Rectal smooth muscle tissue (tissue), 1 donor: ENCODE measurements at regions not wholly inside any gene's neighbourhood (a gene's known extent, or its start where the extent isn't known, plus 50 kb on each side); places are given as distances from the start of the nearest gene placed in this dataset.
"Not testable (repeated sequence)": the region's sequence is repeated elsewhere in the genome, so short reads cannot be mapped to it uniquely, and the experiment has no call there.

ENCODE experiments used
- H3K27ac ChIP-seq: one replicate; pipeline ENCODE4 v1.7.0; 2013; ENCODE audit warnings: low read depth, low read length, inconsistent platforms
- H3K27me3 ChIP-seq: one replicate; pipeline ENCODE4 v1.7.0; 2013; ENCODE audit warnings: low read length; ENCODE audit not compliant: control insufficient read depth, insufficient read depth
- H3K36me3 ChIP-seq: one replicate; pipeline ENCODE4 v1.7.0; 2013; ENCODE audit warnings: low read length; ENCODE audit not compliant: control insufficient read depth, insufficient read depth
- H3K4me1 ChIP-seq: one replicate; pipeline ENCODE4 v1.7.0; 2013; ENCODE audit warnings: low read length; ENCODE audit not compliant: control insufficient read depth, insufficient read depth
- H3K4me3 ChIP-seq: one replicate; pipeline ENCODE4 v1.7.0; 2013; ENCODE audit warnings: low read length
- H3K9ac ChIP-seq: one replicate; pipeline ENCODE4 v1.7.0; 2013; ENCODE audit warnings: low read length

GRCh38 chr5:1736065-1736464 is 63.6 kb downstream of the MRPL36 start:
- Histone ChIP-seq H3K9ac (no peak overlapping the region), H3K36me3 (no peaks in the 10 kb centered on the region), H3K4me1 (no peaks in the 10 kb centered on the region), H3K4me3 (no peak overlapping the region), H3K27me3 (no peaks in the 10 kb centered on the region), H3K27ac (no peak overlapping the region)

- Histone ChIP-seq H3K27ac (no peak overlapping the region), H3K4me1 (no peaks in the 10 kb centered on the region), H3K36me3 (no peaks in the 10 kb centered on the region), H3K27me3 (no peaks in the 10 kb centered on the region), H3K9ac (no peak overlapping the region), H3K4me3 (no peak overlapping the region)
Observed at GRCh38 chr5:1735320-1735970, 64.2 kb downstream of the MRPL36 start.

GRCh38 chr5:1734908-1735289 is 64.7 kb downstream of the MRPL36 start:
- H3K27ac ChIP-seq: no peak overlapping the region
- no peaks in the 10 kb centered on the region for H3K27me3 ChIP-seq
- H3K4me3 ChIP-seq: no peak overlapping the region

GRCh38 chr5:1734271-1734907 is 65.2 kb downstream of the MRPL36 start:
- H3K4me1 ChIP-seq: no peaks in the 10 kb centered on the region
- no peak overlapping the region for H3K4me3 ChIP-seq
- no peak overlapping the region for H3K27ac ChIP-seq
- H3K9ac ChIP-seq: no peak overlapping the region
- no peaks in the 10 kb centered on the region for H3K36me3 ChIP-seq
- H3K27me3 ChIP-seq: no peaks in the 10 kb centered on the region

More at GRCh38 chr5:1734908-1735289, 64.7 kb downstream of the MRPL36 start:
- Histone ChIP-seq H3K9ac (no peak overlapping the region), H3K36me3 (no peaks in the 10 kb centered on the region), H3K4me1 (no peaks in the 10 kb centered on the region)

- Histone ChIP-seq H3K36me3 (no peaks in the 10 kb centered on the region), H3K27ac (no peak overlapping the region), H3K9ac (no peak overlapping the region), H3K4me3 (no peak overlapping the region), H3K4me1 (no peaks in the 10 kb centered on the region), H3K27me3 (no peaks in the 10 kb centered on the region)
Observed at GRCh38 chr5:1733369-1733768, 66.3 kb downstream of the MRPL36 start.

GRCh38 chr5:1732945-1733344 is 66.7 kb downstream of the MRPL36 start:
- Histone ChIP-seq H3K36me3 (no peaks in the 10 kb centered on the region), H3K27me3 (no peaks in the 10 kb centered on the region), H3K9ac (no peak overlapping the region), H3K4me1 (no peaks in the 10 kb centered on the region), H3K27ac (no peak overlapping the region), H3K4me3 (no peak overlapping the region)

- no peak overlapping the region for H3K27ac ChIP-seq
- H3K4me3 ChIP-seq: no peak overlapping the region
- no peaks in the 10 kb centered on the region for H3K27me3 ChIP-seq
- no peak overlapping the region for H3K9ac ChIP-seq
- H3K36me3 ChIP-seq: no peaks in the 10 kb centered on the region
- no peaks in the 10 kb centered on the region for H3K4me1 ChIP-seq
Observed at GRCh38 chr5:1732238-1732941, 67.2 kb downstream of the MRPL36 start.

- H3K27me3 ChIP-seq, H3K9ac ChIP-seq, H3K27ac ChIP-seq, H3K4me3 ChIP-seq, H3K4me1 ChIP-seq, H3K36me3 ChIP-seq: not testable (repeated sequence)
Observed at GRCh38 chr5:1731855-1732237, 67.8 kb downstream of the MRPL36 start.

GRCh38 chr5:1731091-1731639 is 68.5 kb downstream of the MRPL36 start:
- Histone ChIP-seq H3K4me1 (no peaks in the 10 kb centered on the region), H3K9ac (no peak overlapping the region), H3K4me3 (no peak overlapping the region), H3K36me3 (no peaks in the 10 kb centered on the region), H3K27me3 (no peaks in the 10 kb centered on the region), H3K27ac (no peak overlapping the region)

- no peak overlapping the region for H3K9ac ChIP-seq
- no peak overlapping the region for H3K4me3 ChIP-seq
- H3K4me1 ChIP-seq: no peaks in the 10 kb centered on the region
- no peak overlapping the region for H3K27ac ChIP-seq
- no peaks in the 10 kb centered on the region for H3K36me3 ChIP-seq
- no peaks in the 10 kb centered on the region for H3K27me3 ChIP-seq
Observed at GRCh38 chr5:1730487-1730847, 69.2 kb downstream of the MRPL36 start.

GRCh38 chr5:1729641-1730486 is 69.8 kb downstream of the MRPL36 start:
- Histone ChIP-seq H3K4me1 (no peaks in the 10 kb centered on the region), H3K36me3 (no peaks in the 10 kb centered on the region), H3K9ac (no peak overlapping the region), H3K27ac (no peak overlapping the region), H3K27me3 (no peaks in the 10 kb centered on the region), H3K4me3 (no peak overlapping the region)

GRCh38 chr5:1728846-1729245 is 70.8 kb downstream of the MRPL36 start:
- Histone ChIP-seq H3K27me3 (no peaks in the 10 kb centered on the region), H3K36me3 (no peaks in the 10 kb centered on the region), H3K4me1 (no peaks in the 10 kb centered on the region), H3K27ac (no peak overlapping the region), H3K4me3 (no peak overlapping the region), H3K9ac (no peak overlapping the region)
